ENCODE measurements at regions not wholly inside any gene's neighbourhood (a gene's known extent, or its start where the extent isn't known, plus 50 kb on each side); places are given as distances from the start of the nearest gene placed in this dataset.
"Not testable (repeated sequence)": the region's sequence is repeated elsewhere in the genome, so short reads cannot be mapped to it uniquely, and the experiment has no call there.

GRCh38 chr12:92375504-92375903 is 229.9 kb upstream of the BTG1 start:
- not testable (repeated sequence) for TF ChIP-seq POLR2A, CTCF (IDR thresholded peaks at IDR 0.05)
